ENCODE measurements at regions not wholly inside any gene's neighbourhood (a gene's known extent, or its start where the extent isn't known, plus 50 kb on each side); places are given as distances from the start of the nearest gene placed in this dataset.

GRCh38 chr16:51039638-51040331 lies 111.3 kb downstream of the SALL1 start:
- DNase-seq (ENCODE audit: insufficient read length, low spot score) (no peak), FAIRE-seq (no peak)

GRCh38 chr16:51035711-51036110 lies 115.4 kb downstream of the SALL1 start:
- no peak for DNase-seq (ENCODE audit: insufficient read length, low spot score)
- no peak for FAIRE-seq

- FAIRE-seq (no peak), DNase-seq (ENCODE audit: insufficient read length, low spot score) (no peak)
Measured at GRCh38 chr16:51035110-51035498, 116.0 kb downstream of the SALL1 start.

GRCh38 chr16:51034481-51035109 lies 116.5 kb downstream of the SALL1 start:
- DNase-seq (ENCODE audit: insufficient read length, low spot score) (no peak), FAIRE-seq (no peak)

GRCh38 chr16:51031598-51031997 lies 119.5 kb downstream of the SALL1 start:
- FAIRE-seq (no peak), DNase-seq (ENCODE audit: insufficient read length, low spot score) (no peak)

GRCh38 chr16:51030516-51030915 lies 120.6 kb downstream of the SALL1 start:
- FAIRE-seq (no peak), DNase-seq (ENCODE audit: insufficient read length, low spot score) (no peak)

GRCh38 chr16:51025588-51026290 lies 125.3 kb downstream of the SALL1 start:
- no peak for DNase-seq (ENCODE audit: insufficient read length, low spot score)
- no peak for FAIRE-seq

- no peak for FAIRE-seq
- no peak for DNase-seq (ENCODE audit: insufficient read length, low spot score)
Measured at GRCh38 chr16:51024703-51025102, 126.4 kb downstream of the SALL1 start.

- no peak for FAIRE-seq
- no peak for DNase-seq (ENCODE audit: insufficient read length, low spot score)
Measured at GRCh38 chr16:51022955-51023354, 128.1 kb downstream of the SALL1 start.

- no peak for FAIRE-seq
- no peak for DNase-seq (ENCODE audit: insufficient read length, low spot score)
Measured at GRCh38 chr16:51019617-51020016, 131.5 kb downstream of the SALL1 start.

- FAIRE-seq (no peak), DNase-seq (ENCODE audit: insufficient read length, low spot score) (no peak)
Measured at GRCh38 chr16:51017969-51018368, 133.1 kb downstream of the SALL1 start.

- FAIRE-seq: no peak
Measured at GRCh38 chr16:51012396-51012795, 138.7 kb downstream of the SALL1 start.

GRCh38 chr16:51010817-51011216 lies 140.3 kb downstream of the SALL1 start:
- no peak for DNase-seq (ENCODE audit: insufficient read length, low spot score)
- no peak for FAIRE-seq

More at GRCh38 chr16:51012396-51012795, 138.7 kb downstream of the SALL1 start:
- DNase-seq (ENCODE audit: insufficient read length, low spot score): no peak

GRCh38 chr16:51009813-51010212 lies 141.3 kb downstream of the SALL1 start:
- FAIRE-seq (no peak), DNase-seq (ENCODE audit: insufficient read length, low spot score) (no peak)

- FAIRE-seq: no peak
- no peak for DNase-seq (ENCODE audit: insufficient read length, low spot score)
Measured at GRCh38 chr16:51009359-51009758, 141.7 kb downstream of the SALL1 start.

GRCh38 chr16:51008607-51009006 lies 142.5 kb downstream of the SALL1 start:
- FAIRE-seq (no peak), DNase-seq (ENCODE audit: insufficient read length, low spot score) (no peak)

GRCh38 chr16:51008037-51008436 lies 143.0 kb downstream of the SALL1 start:
- DNase-seq (ENCODE audit: insufficient read length, low spot score): no peak
- FAIRE-seq: no peak

GRCh38 chr16:51003850-51004566 lies 147.1 kb downstream of the SALL1 start:
- DNase-seq (ENCODE audit: insufficient read length, low spot score): no peak
- no peak for FAIRE-seq

GRCh38 chr16:51002881-51003490 lies 148.1 kb downstream of the SALL1 start:
- no peak for FAIRE-seq
- DNase-seq (ENCODE audit: insufficient read length, low spot score): no peak

GRCh38 chr16:50999181-50999580 lies 151.9 kb downstream of the SALL1 start:
- DNase-seq (ENCODE audit: insufficient read length, low spot score) (no peak), FAIRE-seq (no peak)

- FAIRE-seq (no peak), DNase-seq (ENCODE audit: insufficient read length, low spot score) (no peak)
Measured at GRCh38 chr16:50998411-50998810, 152.7 kb downstream of the SALL1 start.

Measured in GM19239 (cell line).